AG04449 (cell line): ENCODE measurements at regions not wholly inside any gene's neighbourhood (a gene's known extent, or its start where the extent isn't known, plus 50 kb on each side); places are given as distances from the start of the nearest gene placed in this dataset.

Source experiments
- CTCF ChIA-PET: fragments of 350-600 bp; formaldehyde crosslinking; extraction: SDS; loops from one replicate; lab custom pipeline; 2021; ENCODE audit warnings: antibody characterized with exemption; lab: Yijun Ruan, JAX
- POLR2A ChIA-PET: fragments of 400-600, 350-600 bp; formaldehyde crosslinking; extraction: SDS; loops from one replicate; lab custom pipeline; 2020; ENCODE audit warnings: antibody characterized with exemption, inconsistent platforms; lab: Yijun Ruan, JAX
- DNase-seq: peaks from one replicate; pipeline ENCODE4 v3.0.0-alpha.2; 2010; ENCODE audit warnings: low read depth, low spot score
- H3K4me3 ChIP-seq: 2 replicates; pipeline ENCODE4 v1.5.1; 2011; ENCODE audit warnings: low read depth, mild to moderate bottlenecking, control low read depth, low read length
- TF ChIP-seq, protein P1 (sequence below): IDR thresholded peaks from one replicate; pipeline ENCODE4 v1.5.1; 2011; ENCODE audit warnings: mild to moderate bottlenecking, moderate library complexity, low read length, control low read depth, inconsistent platforms; ENCODE audit not compliant: insufficient read depth; ENCODE audit errors: missing control alignments

DNA sequence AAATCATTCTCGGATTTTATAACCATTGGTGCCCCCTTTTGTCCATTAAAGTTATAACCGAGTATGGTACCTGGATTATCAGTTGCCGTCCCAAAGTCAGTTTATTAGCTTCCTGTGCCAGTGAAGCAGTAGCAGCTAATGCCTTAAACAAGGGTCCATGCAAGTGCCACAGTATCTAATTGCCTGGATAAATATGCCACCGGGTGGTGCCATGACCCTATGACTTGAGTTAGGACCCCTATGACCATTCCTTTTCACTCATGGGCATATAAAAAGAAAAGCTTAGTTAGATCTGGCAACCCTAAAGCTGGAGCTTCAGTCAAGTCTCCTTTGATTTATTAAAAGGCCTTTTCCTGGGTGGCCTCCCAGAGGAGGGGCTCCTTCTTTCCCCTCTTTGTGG lies 1314.6 kb downstream of the TMEM121 start:
- H3K4me3 ChIP-seq: no peak overlapping the region
- TF ChIP-seq, protein P1, sequence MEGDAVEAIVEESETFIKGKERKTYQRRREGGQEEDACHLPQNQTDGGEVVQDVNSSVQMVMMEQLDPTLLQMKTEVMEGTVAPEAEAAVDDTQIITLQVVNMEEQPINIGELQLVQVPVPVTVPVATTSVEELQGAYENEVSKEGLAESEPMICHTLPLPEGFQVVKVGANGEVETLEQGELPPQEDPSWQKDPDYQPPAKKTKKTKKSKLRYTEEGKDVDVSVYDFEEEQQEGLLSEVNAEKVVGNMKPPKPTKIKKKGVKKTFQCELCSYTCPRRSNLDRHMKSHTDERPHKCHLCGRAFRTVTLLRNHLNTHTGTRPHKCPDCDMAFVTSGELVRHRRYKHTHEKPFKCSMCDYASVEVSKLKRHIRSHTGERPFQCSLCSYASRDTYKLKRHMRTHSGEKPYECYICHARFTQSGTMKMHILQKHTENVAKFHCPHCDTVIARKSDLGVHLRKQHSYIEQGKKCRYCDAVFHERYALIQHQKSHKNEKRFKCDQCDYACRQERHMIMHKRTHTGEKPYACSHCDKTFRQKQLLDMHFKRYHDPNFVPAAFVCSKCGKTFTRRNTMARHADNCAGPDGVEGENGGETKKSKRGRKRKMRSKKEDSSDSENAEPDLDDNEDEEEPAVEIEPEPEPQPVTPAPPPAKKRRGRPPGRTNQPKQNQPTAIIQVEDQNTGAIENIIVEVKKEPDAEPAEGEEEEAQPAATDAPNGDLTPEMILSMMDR: no peak
- no peak for DNase-seq
- CTCF ChIA-PET: no interaction called here
- POLR2A ChIA-PET: no interaction called here

DNA sequence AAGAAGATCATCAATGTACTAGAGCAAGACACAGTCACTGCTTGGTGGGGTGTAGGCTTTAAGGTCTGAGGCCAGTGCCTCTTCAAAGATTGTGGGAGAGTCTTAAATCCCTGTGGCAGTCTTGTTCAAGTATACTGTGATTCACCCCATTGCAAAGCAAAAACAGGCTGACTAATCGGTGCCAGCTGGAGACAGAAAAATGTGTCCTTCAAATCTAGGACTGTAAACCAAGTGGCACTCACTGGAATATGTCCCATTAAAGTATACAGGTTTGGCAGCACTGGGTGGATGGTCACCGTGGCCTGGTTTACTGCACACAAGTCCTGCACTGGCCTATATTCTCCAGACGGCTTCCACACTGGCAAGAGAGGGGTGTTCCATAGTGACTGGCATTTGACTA lies 1315.3 kb downstream of the TMEM121 start:
- no peak for DNase-seq
- POLR2A ChIA-PET: no interaction called here
- CTCF ChIA-PET: no interaction called here
- H3K4me3 ChIP-seq: no peak overlapping the region
- TF ChIP-seq, protein P1: no peak

DNA sequence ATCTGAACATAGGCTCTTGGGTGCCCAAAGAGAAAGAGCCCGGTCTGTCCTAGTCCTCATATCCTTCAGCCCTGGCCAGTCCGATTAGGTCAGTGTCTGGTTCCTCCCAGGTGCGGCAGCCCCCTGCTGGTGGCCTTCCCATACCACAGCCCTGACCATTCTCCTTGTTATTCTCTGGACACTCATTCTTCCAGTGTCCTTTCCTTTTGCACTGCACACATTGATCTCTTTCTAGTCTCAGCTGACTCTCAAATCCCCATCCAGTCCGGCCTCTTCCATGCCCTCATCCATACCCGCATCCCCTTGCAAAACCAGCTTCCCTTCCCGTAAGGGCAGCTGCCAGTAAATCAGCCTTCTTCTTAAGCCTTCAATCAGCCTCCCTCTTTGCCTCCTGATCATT lies 1316.3 kb downstream of the TMEM121 start:
- CTCF ChIA-PET: no interaction called here
- TF ChIP-seq, protein P1: no peak
- H3K4me3 ChIP-seq: no peak overlapping the region
- DNase-seq: no peak
- POLR2A ChIA-PET: no interaction called here

DNA sequence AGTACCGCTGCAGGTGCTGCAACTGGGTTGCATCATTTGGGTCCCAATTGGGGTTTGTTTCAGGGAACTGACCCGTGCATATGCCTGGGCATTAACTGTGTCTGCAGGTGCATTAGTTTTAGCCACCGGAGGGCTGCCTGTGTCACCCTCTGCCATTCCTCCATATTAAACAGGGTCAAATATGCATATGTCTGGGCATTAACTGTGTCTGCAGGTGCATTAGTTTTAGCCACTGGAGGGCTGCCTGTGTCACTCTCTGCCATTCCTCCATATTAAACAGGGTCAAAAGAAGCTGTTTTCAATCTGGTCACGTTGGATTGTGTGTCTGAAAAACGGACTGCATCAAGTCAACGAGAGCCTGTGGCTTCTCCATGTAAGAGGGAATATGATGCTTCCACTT lies 1317.0 kb downstream of the TMEM121 start:
- no peak overlapping the region for H3K4me3 ChIP-seq
- TF ChIP-seq, protein P1: no peak
- ChIA-PET POLR2A (no interaction called here), CTCF (no interaction called here)
- DNase-seq: no peak

DNA sequence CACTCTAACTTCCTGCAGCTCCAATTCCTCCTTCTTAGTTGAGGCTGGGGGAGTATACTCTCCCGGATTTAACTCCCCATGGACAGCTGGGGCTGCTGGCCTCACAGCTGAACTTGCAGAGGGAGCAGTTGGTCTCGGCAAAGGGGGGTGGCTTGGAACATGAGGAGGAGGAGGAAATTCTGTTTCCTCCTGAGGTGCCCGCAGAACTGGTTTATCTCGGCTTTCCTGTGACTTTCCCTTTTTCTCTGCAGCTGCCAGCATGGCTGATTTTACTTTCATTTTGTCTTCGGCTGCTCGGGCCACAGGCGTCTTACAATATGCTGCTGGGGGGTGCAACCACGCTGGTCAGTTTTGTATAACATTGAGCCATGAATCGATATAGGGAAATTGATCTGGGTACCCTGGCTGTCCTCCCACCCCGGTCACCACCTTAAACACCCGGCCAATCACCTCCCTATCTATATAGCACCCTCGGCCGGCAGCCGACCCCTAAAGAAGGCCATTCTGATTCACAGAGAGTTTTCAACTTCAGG lies 1317.6 kb downstream of the TMEM121 start:
- DNase-seq: no peak
- POLR2A ChIA-PET: no interaction called here
- TF ChIP-seq, protein P1: no peak
- no peak overlapping the region for H3K4me3 ChIP-seq
- CTCF ChIA-PET: no interaction called here

DNA sequence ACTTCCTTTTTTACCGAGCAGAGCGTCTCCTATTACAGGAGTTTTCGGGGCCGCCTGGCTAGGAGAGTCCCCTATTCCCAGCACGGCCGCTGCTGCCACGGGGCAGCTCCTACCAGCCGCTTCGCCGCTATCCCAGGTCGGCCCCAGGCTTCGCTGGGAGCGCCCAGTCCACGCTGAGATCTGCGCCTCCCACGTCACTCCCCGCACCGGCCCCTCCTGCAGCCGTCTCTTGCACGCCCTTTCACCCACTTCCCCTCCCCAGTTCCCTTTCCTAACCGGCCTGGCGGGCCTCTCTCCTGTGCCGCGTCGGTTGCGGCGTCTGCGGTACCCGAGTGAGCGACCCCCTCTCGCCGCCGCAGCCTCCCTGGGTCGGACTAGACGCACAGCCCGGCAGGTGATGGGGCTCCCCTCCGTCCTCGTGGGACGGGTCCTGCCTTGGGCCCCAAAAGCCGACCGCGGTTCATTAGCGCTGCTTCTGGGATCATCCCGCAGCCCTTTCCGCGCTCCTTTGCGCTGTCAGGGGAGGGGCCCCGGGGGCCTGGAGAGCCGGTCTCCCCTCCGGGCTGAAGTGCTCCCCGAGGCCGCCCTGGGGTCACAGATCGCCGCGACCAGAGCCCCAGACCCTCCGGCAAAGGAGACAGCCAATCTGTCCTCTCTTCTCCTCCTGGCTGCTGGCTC lies 1318.4 kb downstream of the TMEM121 start:
- ChIA-PET POLR2A (no interaction called here), CTCF (no interaction called here)
- TF ChIP-seq, protein P1: no peak
- DNase-seq: no peak
- H3K4me3 ChIP-seq: no peak overlapping the region
